CD4-positive, alpha-beta T cell treated with Interferon gamma for 1 hour (primary cell): ENCODE measurements at regions not wholly inside any gene's neighbourhood (a gene's known extent, or its start where the extent isn't known, plus 50 kb on each side); places are given as distances from the start of the nearest gene placed in this dataset.
A peak's percentile ranks its signal among the peaks of the same experiment; 100 is the strongest.
"Not testable (repeated sequence)": the region's sequence is repeated elsewhere in the genome, so short reads cannot be mapped to it uniquely, and the experiment has no call there.

Source experiments
- DNase-seq: peaks from one replicate; pipeline ENCODE4 v3.0.0-alpha.2; 2020

DNA sequence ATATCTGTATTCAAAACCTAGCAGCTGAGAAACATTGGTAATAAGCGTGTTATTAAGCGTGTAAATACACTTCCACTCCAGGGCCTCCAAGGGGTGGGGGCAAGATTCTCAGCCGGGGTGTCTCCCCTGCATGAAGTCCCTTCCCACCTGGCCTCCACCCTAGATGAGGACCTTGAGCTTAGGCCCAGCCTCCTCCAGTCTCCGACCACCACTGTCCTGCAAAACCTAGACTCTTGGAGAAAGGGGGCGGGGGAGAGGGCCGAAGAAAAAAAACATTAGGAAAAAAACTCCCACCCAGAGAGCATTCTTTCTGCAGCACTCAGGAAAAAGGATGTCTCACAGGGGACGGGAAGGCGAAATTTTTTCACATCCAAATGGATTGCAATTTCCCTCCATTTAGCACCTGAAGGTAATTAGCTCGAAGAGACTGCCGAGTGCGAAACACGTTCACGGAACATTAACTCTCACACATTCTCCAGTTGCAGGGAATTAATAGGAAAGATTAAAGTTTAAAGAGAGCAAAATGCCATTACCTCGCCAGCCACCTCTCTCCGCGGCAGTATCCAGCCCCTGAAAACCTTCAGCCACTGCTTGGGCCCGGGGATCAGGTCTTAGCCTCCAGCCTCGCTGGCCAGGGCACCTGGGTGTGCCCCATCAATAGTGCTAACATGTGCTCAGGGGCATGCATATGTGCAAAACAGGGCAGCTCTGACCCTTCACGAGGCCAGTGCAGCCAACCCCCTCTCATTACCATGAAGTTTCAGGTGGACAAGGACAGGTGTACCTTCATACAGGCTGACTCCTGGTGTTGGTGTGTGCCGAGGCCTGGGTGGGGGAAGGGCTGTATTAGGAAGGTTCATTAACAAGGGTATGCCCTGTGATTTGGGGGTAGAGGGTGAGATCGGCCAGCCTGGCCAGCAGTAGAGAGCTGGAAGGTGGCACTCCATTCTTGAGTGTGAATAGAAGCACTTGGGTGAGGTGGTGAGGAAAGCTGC is 77.2 kb downstream of the HIF1AN start:
- no peak for DNase-seq

DNA sequence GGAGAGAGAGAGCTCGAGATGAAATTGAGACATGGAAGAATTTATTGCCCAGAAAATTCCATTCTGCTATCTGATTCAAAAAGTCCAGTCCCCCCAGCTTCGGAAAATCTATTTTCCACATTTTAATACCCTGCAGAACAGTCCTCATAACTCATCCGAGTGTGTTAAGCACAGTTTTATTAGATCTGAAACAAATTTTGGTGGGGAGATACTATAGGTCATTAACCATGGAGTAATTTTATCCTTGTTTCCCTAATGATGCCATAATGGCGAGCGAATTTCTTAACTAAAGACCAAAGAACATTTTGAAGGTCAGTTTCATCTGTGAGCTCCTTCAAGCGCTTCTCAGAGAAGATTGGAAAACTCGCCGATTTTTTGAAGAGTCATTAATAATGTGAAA is 78.1 kb downstream of the HIF1AN start:
- DNase-seq: no peak

DNA sequence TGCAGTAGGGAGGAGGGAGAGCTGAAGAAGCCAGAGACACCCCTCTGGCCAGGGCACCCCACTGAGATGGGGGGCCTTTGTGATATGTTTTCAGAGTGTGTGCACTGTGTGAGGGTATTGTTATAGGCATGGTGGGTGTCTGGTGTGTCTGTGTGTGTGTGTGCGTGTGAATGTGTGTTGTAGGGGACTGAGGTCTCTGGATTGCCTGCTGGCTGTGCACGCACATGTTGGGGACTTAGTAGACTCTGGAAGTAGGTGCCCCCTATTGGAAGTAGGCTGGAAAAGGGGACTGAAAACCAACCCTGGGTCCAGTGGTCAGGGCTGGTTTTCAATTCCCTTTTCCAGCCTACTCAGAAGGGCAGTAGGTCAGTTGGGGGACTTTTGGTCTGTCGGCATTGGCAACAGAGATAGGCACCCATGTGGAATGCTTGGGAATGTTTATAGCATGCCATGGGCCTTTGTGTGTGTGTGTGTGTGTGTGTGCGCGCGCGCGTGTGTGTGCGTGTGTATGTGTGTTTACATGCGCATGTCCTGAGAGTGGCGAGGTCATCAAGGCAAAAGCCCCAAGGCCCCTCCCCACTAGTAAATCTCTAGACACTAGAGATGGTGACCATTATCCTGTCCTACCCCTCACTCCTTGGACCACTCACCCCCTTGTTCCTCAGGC is 78.8 kb downstream of the HIF1AN start:
- no peak for DNase-seq

GRCh38 chr10:100615241-100615640 is 79.5 kb downstream of the HIF1AN start:
- DNase-seq: no peak

GRCh38 chr10:100615908-100616307 is 80.2 kb downstream of the HIF1AN start:
- no peak for DNase-seq

GRCh38 chr10:100618091-100618615 is 82.4 kb downstream of the HIF1AN start:
- no peak for DNase-seq

- DNase-seq: no peak
These were observed 83.0 kb downstream of the HIF1AN start for GRCh38 chr10:100618632-100619255.

GRCh38 chr10:100620087-100620835 is 84.5 kb downstream of the HIF1AN start:
- DNase-seq: no peak

- peak; percentile 26 for DNase-seq
These were observed 85.8 kb downstream of the HIF1AN start for GRCh38 chr10:100621360-100622205.

GRCh38 chr10:100622946-100623345 is 87.2 kb downstream of the HIF1AN start:
- no peak for DNase-seq

GRCh38 chr10:100623521-100624230 is 87.9 kb downstream of the HIF1AN start:
- DNase-seq: no peak

GRCh38 chr10:100624298-100624697 is 88.6 kb downstream of the HIF1AN start:
- DNase-seq: no peak

DNA sequence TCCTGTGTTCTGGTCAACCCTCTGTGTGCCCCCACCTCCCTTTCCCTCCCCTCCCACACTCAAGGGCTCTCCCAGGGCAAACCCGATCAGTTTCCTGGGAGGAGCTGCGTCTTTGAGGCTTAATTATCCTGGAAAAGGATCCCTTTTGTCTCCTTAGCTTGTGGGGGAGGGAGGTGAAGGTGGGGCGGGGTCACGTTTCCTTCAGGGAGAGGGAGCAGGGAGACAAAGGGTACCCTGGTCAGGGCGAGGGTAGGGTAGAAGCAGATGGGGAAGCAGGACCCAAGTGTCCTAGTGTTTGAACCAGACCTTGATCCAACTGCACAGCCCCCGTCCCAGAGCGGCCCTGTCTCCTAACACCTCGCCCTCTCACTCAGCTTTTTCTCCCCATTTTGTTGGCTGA is 90.1 kb downstream of the HIF1AN start:
- no peak for DNase-seq

DNA sequence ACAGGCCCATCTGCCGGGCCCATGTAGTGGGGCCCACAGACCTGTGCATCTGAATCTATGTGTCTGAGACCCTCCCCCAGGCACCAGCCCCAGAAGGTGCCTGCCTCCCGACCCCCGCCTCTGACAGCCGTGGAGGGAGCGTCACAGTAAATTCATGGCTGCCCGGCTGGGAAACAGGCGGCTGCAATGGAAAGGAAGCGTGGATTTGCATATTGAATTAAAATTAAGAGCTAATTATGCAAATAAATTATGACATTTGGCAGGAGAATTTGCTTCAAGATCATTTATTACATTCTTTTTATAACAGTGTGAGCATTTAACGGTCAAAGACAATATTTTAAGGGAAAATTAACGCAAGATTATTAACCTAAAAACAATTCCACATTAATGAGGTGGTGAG is 92.3 kb downstream of the HIF1AN start:
- DNase-seq: no peak

GRCh38 chr10:100631192-100631591 is 95.4 kb downstream of the HIF1AN start:
- DNase-seq: no peak

GRCh38 chr10:100632027-100632426 is 96.3 kb downstream of the HIF1AN start:
- DNase-seq: no peak

DNA sequence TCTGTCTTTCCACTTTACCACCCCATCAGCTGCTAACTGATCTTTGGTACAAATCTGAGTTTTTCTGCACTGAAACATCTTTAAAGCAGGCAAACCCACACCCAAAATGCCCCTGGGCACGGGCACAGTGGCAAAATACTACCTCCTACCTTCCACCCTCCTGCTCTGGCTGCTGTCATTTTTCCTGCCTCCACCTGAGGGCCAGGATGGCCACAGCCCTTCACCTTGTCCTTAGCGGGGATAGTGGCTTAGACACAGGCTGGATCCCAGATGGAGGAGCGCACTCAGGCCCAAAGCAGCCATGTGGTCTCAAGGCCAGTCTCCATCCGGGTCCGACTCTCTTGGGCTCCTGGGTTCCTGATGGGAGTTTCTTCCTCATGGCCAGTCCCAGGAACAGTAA is 98.3 kb downstream of the HIF1AN start:
- DNase-seq: no peak

DNA sequence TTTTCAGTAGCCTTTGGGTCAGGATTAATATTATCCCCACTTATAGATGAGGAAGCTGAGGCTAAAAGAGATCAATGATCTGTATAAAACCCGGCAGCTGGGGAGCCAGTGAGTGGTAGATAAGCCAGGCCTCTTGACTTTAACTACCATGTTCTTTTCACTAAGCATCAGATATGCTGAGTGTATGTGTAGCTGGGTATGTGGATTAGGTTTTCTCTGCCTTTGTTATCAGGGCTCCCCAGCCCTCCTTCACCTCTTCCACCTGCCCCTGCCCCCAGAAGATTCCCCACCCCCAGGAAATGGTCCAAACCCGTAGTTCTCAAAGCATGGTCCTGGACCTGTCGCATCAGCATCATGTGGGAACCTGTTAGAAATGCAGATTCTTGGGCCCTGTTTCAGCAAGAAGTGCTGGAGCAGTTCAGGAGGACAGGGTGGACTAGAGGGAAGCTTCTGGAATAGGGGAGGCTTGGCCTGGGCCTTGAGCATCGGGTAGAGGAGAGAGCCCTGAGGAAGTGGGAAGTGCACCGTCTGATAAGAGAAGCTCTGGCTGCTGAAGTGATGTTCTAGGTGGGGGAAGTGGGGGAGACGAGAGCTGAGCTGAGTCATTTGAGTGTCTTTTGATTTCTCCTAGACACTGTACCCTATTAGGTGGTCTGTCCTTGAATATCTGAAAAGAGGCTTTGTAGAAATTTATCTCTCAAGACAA is 101.3 kb downstream of the HIF1AN start:
- DNase-seq: no peak

GRCh38 chr10:100637785-100638184 is 102.0 kb downstream of the HIF1AN start:
- DNase-seq: no peak

DNA sequence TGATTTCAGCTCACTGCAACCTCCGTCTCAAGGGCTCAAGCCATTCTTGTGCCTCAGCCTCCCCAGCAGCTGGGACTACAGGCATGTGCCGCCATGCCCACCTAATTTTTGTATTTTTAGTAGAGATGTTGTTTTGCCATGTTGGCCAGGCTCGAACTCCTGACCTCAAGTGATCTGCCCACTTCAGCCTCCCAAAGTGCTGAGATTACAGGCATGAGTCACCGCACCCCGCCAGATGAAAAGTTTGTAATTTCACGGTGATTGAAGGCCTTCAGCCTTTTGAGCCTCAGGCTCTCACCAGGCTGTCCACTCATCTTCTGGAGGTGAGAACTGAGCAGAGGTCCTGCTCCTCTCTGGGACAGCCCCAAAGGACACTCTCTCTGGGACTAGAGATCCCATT is 103.2 kb downstream of the HIF1AN start:
- not testable (repeated sequence) for DNase-seq
